ENCODE measurements at regions not wholly inside any gene's neighbourhood (a gene's known extent, or its start where the extent isn't known, plus 50 kb on each side); places are given as distances from the start of the nearest gene placed in this dataset.

- DNase-seq (ENCODE audit: low read depth in 1 of 2, low spot score in 1 of 2): no peak
- Histone ChIP-seq H3K4me3 (replicated peaks; ENCODE audit: insufficient read depth, low read length) (no peak overlapping the region), H3K27me3 (ENCODE audit: insufficient read depth, poor library complexity, severe bottlenecking) (no peaks in the 10 kb centered on the region), H3K27ac (replicated peaks) (no peak overlapping the region)
- TF ChIP-seq CTCF (IDR thresholded peaks at IDR 0.05; ENCODE audit: insufficient read depth, low read length) (peak; percentile 2), REST (IDR thresholded peaks at IDR 0.05; ENCODE audit: insufficient replicate concordance, low read depth) (no peak)
These were observed 120.3 kb upstream of the PTPRZ1 start for GRCh38 chr7:121752706-121753105.

- no peaks in the 10 kb centered on the region for H3K27me3 ChIP-seq (ENCODE audit: insufficient read depth, poor library complexity, severe bottlenecking)
- no peak overlapping the region for H3K4me3 ChIP-seq (replicated peaks; ENCODE audit: insufficient read depth, low read length)
- DNase-seq (ENCODE audit: low read depth in 1 of 2, low spot score in 1 of 2): no peak
- H3K27ac ChIP-seq (replicated peaks): no peak overlapping the region
- TF ChIP-seq GABPA (IDR thresholded peaks at IDR 0.05; ENCODE audit: low read depth) (no peak), POLR2AphosphoS5 (IDR thresholded peaks at IDR 0.05; ENCODE audit: low read depth) (no peak), REST (IDR thresholded peaks at IDR 0.05; ENCODE audit: insufficient replicate concordance, low read depth) (no peak), SPI1 (IDR thresholded peaks at IDR 0.05; ENCODE audit: borderline replicate concordance, low read depth) (no peak), CTCF (IDR thresholded peaks at IDR 0.05; ENCODE audit: insufficient read depth, low read length) (no peak)
These were observed 124.4 kb upstream of the PTPRZ1 start for GRCh38 chr7:121748546-121748945.

- Histone ChIP-seq H3K27me3 (ENCODE audit: insufficient read depth, poor library complexity, severe bottlenecking) (no peaks in the 10 kb centered on the region), H3K4me3 (replicated peaks; ENCODE audit: insufficient read depth, low read length) (no peak overlapping the region), H3K27ac (replicated peaks) (no peak overlapping the region)
- DNase-seq (ENCODE audit: low read depth in 1 of 2, low spot score in 1 of 2): no peak
- TF ChIP-seq CTCF (IDR thresholded peaks at IDR 0.05; ENCODE audit: insufficient read depth, low read length): no peak
- no peak for TF ChIP-seq REST (IDR thresholded peaks at IDR 0.05; ENCODE audit: insufficient replicate concordance, low read depth)
- no peak for TF ChIP-seq SPI1 (IDR thresholded peaks at IDR 0.05; ENCODE audit: borderline replicate concordance, low read depth)
- TF ChIP-seq POLR2AphosphoS5 (IDR thresholded peaks at IDR 0.05; ENCODE audit: low read depth): no peak
- no peak for TF ChIP-seq GABPA (IDR thresholded peaks at IDR 0.05; ENCODE audit: low read depth)
These were observed 127.1 kb upstream of the PTPRZ1 start for GRCh38 chr7:121745856-121746255.
